ENCODE measurements at regions not wholly inside any gene's neighbourhood (a gene's known extent, or its start where the extent isn't known, plus 50 kb on each side); places are given as distances from the start of the nearest gene placed in this dataset.

DNA sequence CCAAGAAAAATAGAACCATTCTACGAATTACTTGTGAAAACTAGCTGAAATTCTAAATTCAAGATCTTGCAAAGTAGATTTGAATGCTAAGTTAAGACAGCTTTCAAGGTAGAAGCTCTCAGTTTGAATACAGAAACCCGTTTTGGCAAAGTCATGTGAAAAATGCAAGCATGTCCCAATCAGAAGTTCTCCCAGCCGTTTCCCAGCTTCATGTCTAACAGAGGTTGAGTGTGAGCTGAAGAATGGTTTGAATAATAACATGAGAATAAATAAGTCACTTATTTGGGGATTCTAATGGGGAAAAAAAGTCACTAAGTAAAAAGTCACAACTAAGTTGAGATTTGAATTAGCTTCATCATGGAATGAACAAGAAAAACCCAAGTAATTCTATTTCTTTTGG is 152.5 kb upstream of the MAP3K1 start:
- TF ChIP-seq RAD21 (conservative IDR thresholded peaks at IDR 0.05), result no peak
- TF ChIP-seq, protein P1, sequence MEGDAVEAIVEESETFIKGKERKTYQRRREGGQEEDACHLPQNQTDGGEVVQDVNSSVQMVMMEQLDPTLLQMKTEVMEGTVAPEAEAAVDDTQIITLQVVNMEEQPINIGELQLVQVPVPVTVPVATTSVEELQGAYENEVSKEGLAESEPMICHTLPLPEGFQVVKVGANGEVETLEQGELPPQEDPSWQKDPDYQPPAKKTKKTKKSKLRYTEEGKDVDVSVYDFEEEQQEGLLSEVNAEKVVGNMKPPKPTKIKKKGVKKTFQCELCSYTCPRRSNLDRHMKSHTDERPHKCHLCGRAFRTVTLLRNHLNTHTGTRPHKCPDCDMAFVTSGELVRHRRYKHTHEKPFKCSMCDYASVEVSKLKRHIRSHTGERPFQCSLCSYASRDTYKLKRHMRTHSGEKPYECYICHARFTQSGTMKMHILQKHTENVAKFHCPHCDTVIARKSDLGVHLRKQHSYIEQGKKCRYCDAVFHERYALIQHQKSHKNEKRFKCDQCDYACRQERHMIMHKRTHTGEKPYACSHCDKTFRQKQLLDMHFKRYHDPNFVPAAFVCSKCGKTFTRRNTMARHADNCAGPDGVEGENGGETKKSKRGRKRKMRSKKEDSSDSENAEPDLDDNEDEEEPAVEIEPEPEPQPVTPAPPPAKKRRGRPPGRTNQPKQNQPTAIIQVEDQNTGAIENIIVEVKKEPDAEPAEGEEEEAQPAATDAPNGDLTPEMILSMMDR (IDR thresholded peaks at IDR 0.05; ENCODE audit: poor library complexity, severe bottlenecking), result no peak
- no peak for TF ChIP-seq MXI1 (conservative IDR thresholded peaks at IDR 0.05; ENCODE audit: poor library complexity, severe bottlenecking)
- TF ChIP-seq TAF1 (IDR thresholded peaks at IDR 0.05; ENCODE audit: low read depth), result no peak
- TF ChIP-seq, protein P2, sequence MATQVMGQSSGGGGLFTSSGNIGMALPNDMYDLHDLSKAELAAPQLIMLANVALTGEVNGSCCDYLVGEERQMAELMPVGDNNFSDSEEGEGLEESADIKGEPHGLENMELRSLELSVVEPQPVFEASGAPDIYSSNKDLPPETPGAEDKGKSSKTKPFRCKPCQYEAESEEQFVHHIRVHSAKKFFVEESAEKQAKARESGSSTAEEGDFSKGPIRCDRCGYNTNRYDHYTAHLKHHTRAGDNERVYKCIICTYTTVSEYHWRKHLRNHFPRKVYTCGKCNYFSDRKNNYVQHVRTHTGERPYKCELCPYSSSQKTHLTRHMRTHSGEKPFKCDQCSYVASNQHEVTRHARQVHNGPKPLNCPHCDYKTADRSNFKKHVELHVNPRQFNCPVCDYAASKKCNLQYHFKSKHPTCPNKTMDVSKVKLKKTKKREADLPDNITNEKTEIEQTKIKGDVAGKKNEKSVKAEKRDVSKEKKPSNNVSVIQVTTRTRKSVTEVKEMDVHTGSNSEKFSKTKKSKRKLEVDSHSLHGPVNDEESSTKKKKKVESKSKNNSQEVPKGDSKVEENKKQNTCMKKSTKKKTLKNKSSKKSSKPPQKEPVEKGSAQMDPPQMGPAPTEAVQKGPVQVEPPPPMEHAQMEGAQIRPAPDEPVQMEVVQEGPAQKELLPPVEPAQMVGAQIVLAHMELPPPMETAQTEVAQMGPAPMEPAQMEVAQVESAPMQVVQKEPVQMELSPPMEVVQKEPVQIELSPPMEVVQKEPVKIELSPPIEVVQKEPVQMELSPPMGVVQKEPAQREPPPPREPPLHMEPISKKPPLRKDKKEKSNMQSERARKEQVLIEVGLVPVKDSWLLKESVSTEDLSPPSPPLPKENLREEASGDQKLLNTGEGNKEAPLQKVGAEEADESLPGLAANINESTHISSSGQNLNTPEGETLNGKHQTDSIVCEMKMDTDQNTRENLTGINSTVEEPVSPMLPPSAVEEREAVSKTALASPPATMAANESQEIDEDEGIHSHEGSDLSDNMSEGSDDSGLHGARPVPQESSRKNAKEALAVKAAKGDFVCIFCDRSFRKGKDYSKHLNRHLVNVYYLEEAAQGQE (IDR thresholded peaks at IDR 0.05; ENCODE audit: borderline replicate concordance), result no peak
- TF ChIP-seq EP300 (conservative IDR thresholded peaks at IDR 0.05; ENCODE audit: poor library complexity, severe bottlenecking), result no peak
- TF ChIP-seq POLR2AphosphoS5 (IDR thresholded peaks at IDR 0.05), result no peak
